BE2C (cell line): ENCODE measurements at regions not wholly inside any gene's neighbourhood (a gene's known extent, or its start where the extent isn't known, plus 50 kb on each side); places are given as distances from the start of the nearest gene placed in this dataset.

Experiments
- DNase-seq: peaks from one replicate; pipeline ENCODE4 v3.0.0-alpha.2; 2020
- H3K27me3 ChIP-seq: fragments of 250-450 bp; sonication (Bioruptor Pico); 2 replicates; pipeline ENCODE4 v1.5.1; 2020; ENCODE audit warnings: mild to moderate bottlenecking
- H3K36me3 ChIP-seq: fragments of 250-450 bp; sonication (Bioruptor Pico); 2 replicates; pipeline ENCODE4 v1.5.1; 2020; ENCODE audit warnings: mild to moderate bottlenecking
- H3K4me1 ChIP-seq: fragments of 250-450 bp; sonication (Bioruptor Pico); 2 replicates; pipeline ENCODE4 v1.5.1; 2020
- H3K4me3 ChIP-seq: 2 replicates; pipeline ENCODE4 v1.5.1; 2011; ENCODE audit warnings: low read depth, low read length
- H3K9me3 ChIP-seq: fragments of 250-450 bp; sonication (Bioruptor Pico); 2 replicates; pipeline ENCODE4 v1.5.1; 2020
- TF ChIP-seq, protein P1 (sequence below): IDR thresholded peaks from 2 replicates; pipeline ENCODE4 v1.5.1; 2012; ENCODE audit warnings: mild to moderate bottlenecking, low read depth, low read length

- TF ChIP-seq, protein P1, sequence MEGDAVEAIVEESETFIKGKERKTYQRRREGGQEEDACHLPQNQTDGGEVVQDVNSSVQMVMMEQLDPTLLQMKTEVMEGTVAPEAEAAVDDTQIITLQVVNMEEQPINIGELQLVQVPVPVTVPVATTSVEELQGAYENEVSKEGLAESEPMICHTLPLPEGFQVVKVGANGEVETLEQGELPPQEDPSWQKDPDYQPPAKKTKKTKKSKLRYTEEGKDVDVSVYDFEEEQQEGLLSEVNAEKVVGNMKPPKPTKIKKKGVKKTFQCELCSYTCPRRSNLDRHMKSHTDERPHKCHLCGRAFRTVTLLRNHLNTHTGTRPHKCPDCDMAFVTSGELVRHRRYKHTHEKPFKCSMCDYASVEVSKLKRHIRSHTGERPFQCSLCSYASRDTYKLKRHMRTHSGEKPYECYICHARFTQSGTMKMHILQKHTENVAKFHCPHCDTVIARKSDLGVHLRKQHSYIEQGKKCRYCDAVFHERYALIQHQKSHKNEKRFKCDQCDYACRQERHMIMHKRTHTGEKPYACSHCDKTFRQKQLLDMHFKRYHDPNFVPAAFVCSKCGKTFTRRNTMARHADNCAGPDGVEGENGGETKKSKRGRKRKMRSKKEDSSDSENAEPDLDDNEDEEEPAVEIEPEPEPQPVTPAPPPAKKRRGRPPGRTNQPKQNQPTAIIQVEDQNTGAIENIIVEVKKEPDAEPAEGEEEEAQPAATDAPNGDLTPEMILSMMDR, result no peak
- H3K27me3 ChIP-seq, result no peaks in the 10 kb centered on the region
- H3K9me3 ChIP-seq, result no peaks in the 10 kb centered on the region
- H3K4me3 ChIP-seq, result no peak overlapping the region
- no peak for DNase-seq
- no peaks in the 10 kb centered on the region for H3K36me3 ChIP-seq
- no peaks in the 10 kb centered on the region for H3K4me1 ChIP-seq
Observed at GRCh38 chr2:200253639-200254038, 52.9 kb upstream of the SPATS2L start.

DNA sequence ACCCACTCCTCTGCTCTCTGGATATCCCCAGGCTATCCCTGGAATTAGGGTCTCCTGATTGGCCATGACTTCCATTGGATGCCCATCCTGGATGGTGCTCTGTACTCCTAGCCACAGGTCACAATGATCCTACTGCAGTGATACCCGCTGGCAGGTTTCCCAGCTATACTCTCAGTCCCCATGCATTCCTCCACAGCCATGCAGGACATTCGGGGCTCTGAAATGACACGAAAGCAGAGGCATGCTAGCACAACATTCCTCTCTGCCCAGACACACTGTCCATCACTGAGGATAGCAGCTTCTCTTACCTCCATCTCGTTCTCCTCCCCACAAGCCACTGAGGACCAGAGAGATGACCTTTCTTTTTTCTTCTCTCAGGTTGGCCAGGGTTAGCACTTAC, 51.7 kb upstream of the SPATS2L start:
- no peaks in the 10 kb centered on the region for H3K27me3 ChIP-seq
- no peak overlapping the region for H3K4me3 ChIP-seq
- DNase-seq, result no peak
- H3K4me1 ChIP-seq, result no peaks in the 10 kb centered on the region
- no peaks in the 10 kb centered on the region for H3K9me3 ChIP-seq
- H3K36me3 ChIP-seq, result no peaks in the 10 kb centered on the region
- TF ChIP-seq, protein P1, result no peak

GRCh38 chr2:200255549-200255948, 50.9 kb upstream of the SPATS2L start:
- TF ChIP-seq, protein P1, result no peak
- H3K9me3 ChIP-seq, result no peaks in the 10 kb centered on the region
- H3K4me3 ChIP-seq, result no peak overlapping the region
- no peaks in the 10 kb centered on the region for H3K4me1 ChIP-seq
- H3K27me3 ChIP-seq, result no peaks in the 10 kb centered on the region
- no peaks in the 10 kb centered on the region for H3K36me3 ChIP-seq
- DNase-seq, result no peak
